ENCODE measurements at regions not wholly inside any gene's neighbourhood (a gene's known extent, or its start where the extent isn't known, plus 50 kb on each side); places are given as distances from the start of the nearest gene placed in this dataset.
"Not testable (repeated sequence)": the region's sequence is repeated elsewhere in the genome, so short reads cannot be mapped to it uniquely, and the experiment has no call there.

GRCh38 chr1:143667730-143668129 lies 304.1 kb downstream of the FAM72C start:
- Histone ChIP-seq H3K4me1 (ENCODE audit: control insufficient read depth, insufficient read depth, low read length) (no peaks in the 10 kb centered on the region), H3K36me3 (ENCODE audit: insufficient read depth, low read length) (no peaks in the 10 kb centered on the region), H3K9me3 (replicated peaks; ENCODE audit: low read length) (no peaks in the 10 kb centered on the region), H3K9ac (ENCODE audit: low read depth, low read length) (no peak overlapping the region), H3K4me2 (ENCODE audit: low read length) (no peak overlapping the region), H3K4me3 (ENCODE audit: low read length) (no peak overlapping the region), H3K27me3 (ENCODE audit: control insufficient read depth, insufficient read depth, low read length) (peaks cover 9% of the 10 kb centered on the region)

- H3K9ac ChIP-seq (ENCODE audit: low read depth, low read length) = no peak overlapping the region
- no peaks in the 10 kb centered on the region for H3K9me3 ChIP-seq (replicated peaks; ENCODE audit: low read length)
- H3K27me3 ChIP-seq (ENCODE audit: control insufficient read depth, insufficient read depth, low read length) = peaks cover 14% of the 10 kb centered on the region
- H3K4me1 ChIP-seq (ENCODE audit: control insufficient read depth, insufficient read depth, low read length) = no peaks in the 10 kb centered on the region
- no peak overlapping the region for H3K4me2 ChIP-seq (ENCODE audit: low read length)
- H3K4me3 ChIP-seq (ENCODE audit: low read length) = no peak overlapping the region
- no peaks in the 10 kb centered on the region for H3K36me3 ChIP-seq (ENCODE audit: insufficient read depth, low read length)
Observed at GRCh38 chr1:143666851-143667250, 304.9 kb downstream of the FAM72C start.

GRCh38 chr1:143665606-143666005 lies 306.2 kb downstream of the FAM72C start:
- H3K27me3 ChIP-seq (ENCODE audit: control insufficient read depth, insufficient read depth, low read length) = peaks cover 26% of the 10 kb centered on the region
- H3K36me3 ChIP-seq (ENCODE audit: insufficient read depth, low read length) = no peaks in the 10 kb centered on the region
- no peak overlapping the region for H3K4me2 ChIP-seq (ENCODE audit: low read length)
- H3K9me3 ChIP-seq (replicated peaks; ENCODE audit: low read length) = no peaks in the 10 kb centered on the region
- H3K9ac ChIP-seq (ENCODE audit: low read depth, low read length) = no peak overlapping the region
- no peaks in the 10 kb centered on the region for H3K4me1 ChIP-seq (ENCODE audit: control insufficient read depth, insufficient read depth, low read length)
- H3K4me3 ChIP-seq (ENCODE audit: low read length) = no peak overlapping the region

- not testable (repeated sequence) for H3K4me3 ChIP-seq (ENCODE audit: low read length); H3K4me2 ChIP-seq (ENCODE audit: low read length); H3K9ac ChIP-seq (ENCODE audit: low read depth, low read length); H3K9me3 ChIP-seq (replicated peaks; ENCODE audit: low read length); H3K4me1 ChIP-seq (ENCODE audit: control insufficient read depth, insufficient read depth, low read length); H3K36me3 ChIP-seq (ENCODE audit: insufficient read depth, low read length)
- peaks cover 30% of the 10 kb centered on the region for H3K27me3 ChIP-seq (ENCODE audit: control insufficient read depth, insufficient read depth, low read length)
Observed at GRCh38 chr1:143663056-143663455, 308.7 kb downstream of the FAM72C start.

- H3K27me3 ChIP-seq (ENCODE audit: control insufficient read depth, insufficient read depth, low read length) = peaks cover 30% of the 10 kb centered on the region
Observed at GRCh38 chr1:143661418-143662101, 310.2 kb downstream of the FAM72C start.

GRCh38 chr1:143660354-143660941 lies 311.3 kb downstream of the FAM72C start:
- peaks cover 26% of the 10 kb centered on the region for H3K27me3 ChIP-seq (ENCODE audit: control insufficient read depth, insufficient read depth, low read length)

More at GRCh38 chr1:143661418-143662101, 310.2 kb downstream of the FAM72C start:
- Histone ChIP-seq H3K4me1 (ENCODE audit: control insufficient read depth, insufficient read depth, low read length) (no peaks in the 10 kb centered on the region), H3K9ac (ENCODE audit: low read depth, low read length) (no peak overlapping the region), H3K36me3 (ENCODE audit: insufficient read depth, low read length) (no peaks in the 10 kb centered on the region), H3K4me3 (ENCODE audit: low read length) (no peak overlapping the region), H3K4me2 (ENCODE audit: low read length) (no peak overlapping the region), H3K9me3 (replicated peaks; ENCODE audit: low read length) (no peaks in the 10 kb centered on the region)

GRCh38 chr1:143653429-143653802 lies 318.4 kb downstream of the FAM72C start:
- H3K36me3 ChIP-seq (ENCODE audit: insufficient read depth, low read length) = no peaks in the 10 kb centered on the region
- H3K4me3 ChIP-seq (ENCODE audit: low read length) = no peak overlapping the region
- no peak overlapping the region for H3K9ac ChIP-seq (ENCODE audit: low read depth, low read length)
- H3K9me3 ChIP-seq (replicated peaks; ENCODE audit: low read length) = no peaks in the 10 kb centered on the region
- no peaks in the 10 kb centered on the region for H3K4me1 ChIP-seq (ENCODE audit: control insufficient read depth, insufficient read depth, low read length)
- no peak overlapping the region for H3K4me2 ChIP-seq (ENCODE audit: low read length)
- peaks cover 52% of the 10 kb centered on the region for H3K27me3 ChIP-seq (ENCODE audit: control insufficient read depth, insufficient read depth, low read length)

More at GRCh38 chr1:143660354-143660941, 311.3 kb downstream of the FAM72C start:
- H3K9ac ChIP-seq (ENCODE audit: low read depth, low read length) = no peak overlapping the region
- H3K36me3 ChIP-seq (ENCODE audit: insufficient read depth, low read length) = no peaks in the 10 kb centered on the region
- no peaks in the 10 kb centered on the region for H3K4me1 ChIP-seq (ENCODE audit: control insufficient read depth, insufficient read depth, low read length)
- no peak overlapping the region for H3K4me3 ChIP-seq (ENCODE audit: low read length)
- H3K4me2 ChIP-seq (ENCODE audit: low read length) = no peak overlapping the region
- H3K9me3 ChIP-seq (replicated peaks; ENCODE audit: low read length) = no peaks in the 10 kb centered on the region

- Histone ChIP-seq H3K27me3 (ENCODE audit: control insufficient read depth, insufficient read depth, low read length) (peaks cover 52% of the 10 kb centered on the region), H3K4me1 (ENCODE audit: control insufficient read depth, insufficient read depth, low read length) (no peaks in the 10 kb centered on the region), H3K4me3 (ENCODE audit: low read length) (no peak overlapping the region), H3K36me3 (ENCODE audit: insufficient read depth, low read length) (no peaks in the 10 kb centered on the region), H3K4me2 (ENCODE audit: low read length) (no peak overlapping the region), H3K9me3 (replicated peaks; ENCODE audit: low read length) (no peaks in the 10 kb centered on the region), H3K9ac (ENCODE audit: low read depth, low read length) (no peak overlapping the region)
Observed at GRCh38 chr1:143652744-143653428, 318.9 kb downstream of the FAM72C start.

GRCh38 chr1:143652187-143652586 lies 319.6 kb downstream of the FAM72C start:
- H3K4me3 ChIP-seq (ENCODE audit: low read length) = no peak overlapping the region
- H3K4me2 ChIP-seq (ENCODE audit: low read length) = no peak overlapping the region
- no peaks in the 10 kb centered on the region for H3K9me3 ChIP-seq (replicated peaks; ENCODE audit: low read length)
- no peak overlapping the region for H3K9ac ChIP-seq (ENCODE audit: low read depth, low read length)
- no peaks in the 10 kb centered on the region for H3K36me3 ChIP-seq (ENCODE audit: insufficient read depth, low read length)
- peaks cover 52% of the 10 kb centered on the region for H3K27me3 ChIP-seq (ENCODE audit: control insufficient read depth, insufficient read depth, low read length)
- no peaks in the 10 kb centered on the region for H3K4me1 ChIP-seq (ENCODE audit: control insufficient read depth, insufficient read depth, low read length)

GRCh38 chr1:143651350-143651992 lies 320.3 kb downstream of the FAM72C start:
- Histone ChIP-seq H3K27me3 (ENCODE audit: control insufficient read depth, insufficient read depth, low read length) (peaks cover 52% of the 10 kb centered on the region), H3K9me3 (replicated peaks; ENCODE audit: low read length) (no peaks in the 10 kb centered on the region), H3K4me1 (ENCODE audit: control insufficient read depth, insufficient read depth, low read length) (no peaks in the 10 kb centered on the region), H3K4me2 (ENCODE audit: low read length) (no peak overlapping the region), H3K4me3 (ENCODE audit: low read length) (no peak overlapping the region), H3K36me3 (ENCODE audit: insufficient read depth, low read length) (no peaks in the 10 kb centered on the region), H3K9ac (ENCODE audit: low read depth, low read length) (no peak overlapping the region)

GRCh38 chr1:143644035-143644434 lies 327.8 kb downstream of the FAM72C start:
- H3K27me3 ChIP-seq (ENCODE audit: control insufficient read depth, insufficient read depth, low read length) = peaks cover 18% of the 10 kb centered on the region
- H3K9ac ChIP-seq (ENCODE audit: low read depth, low read length); H3K4me2 ChIP-seq (ENCODE audit: low read length); H3K4me3 ChIP-seq (ENCODE audit: low read length); H3K4me1 ChIP-seq (ENCODE audit: control insufficient read depth, insufficient read depth, low read length); H3K36me3 ChIP-seq (ENCODE audit: insufficient read depth, low read length); H3K9me3 ChIP-seq (replicated peaks; ENCODE audit: low read length): not testable (repeated sequence)
